GM18907 (cell line): ENCODE measurements at regions not wholly inside any gene's neighbourhood (a gene's known extent, or its start where the extent isn't known, plus 50 kb on each side); places are given as distances from the start of the nearest gene placed in this dataset.

Experiments used
- ATAC-seq: cut with Tn5 transposase; IDR thresholded peaks from one replicate; pipeline ENCODE4 v1.9.1; 2021; ENCODE audit warnings: mild to moderate bottlenecking, moderate library complexity; ENCODE audit not compliant: unreplicated experiment

DNA sequence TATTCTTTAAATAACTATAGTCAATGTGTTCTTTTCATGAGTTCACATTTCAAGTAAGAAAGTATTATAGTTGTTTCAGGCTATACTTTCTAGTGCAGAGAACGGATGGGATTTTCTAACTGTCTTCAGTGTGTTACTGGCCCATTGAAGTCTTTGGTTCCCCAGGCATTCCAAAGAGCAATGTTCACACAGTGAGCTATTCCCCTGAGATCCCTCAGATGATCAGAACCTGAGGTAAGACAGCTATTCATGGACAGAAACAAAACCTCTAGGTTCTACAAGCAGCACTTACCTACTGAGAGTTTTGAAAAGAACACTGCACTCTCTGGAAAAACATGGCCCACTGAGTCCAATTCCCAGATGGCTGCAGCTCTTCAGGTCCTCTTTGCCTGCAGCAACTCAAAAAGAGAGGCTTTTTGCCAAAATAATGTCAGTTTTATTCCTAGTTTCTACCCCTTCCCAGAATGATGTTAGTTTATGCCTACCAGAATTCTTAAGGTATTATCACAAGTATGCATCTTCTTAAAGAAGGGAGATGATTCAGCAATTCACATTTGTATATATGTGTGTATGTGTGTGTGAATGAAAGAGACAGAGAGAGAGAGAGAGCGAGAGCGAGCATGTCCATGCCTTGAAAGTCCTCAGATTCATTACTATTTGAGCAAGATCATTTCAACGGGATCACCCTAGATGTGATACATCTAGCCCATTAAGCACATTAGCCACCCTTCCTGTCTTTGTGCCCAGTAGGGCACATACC lies 146.1 kb downstream of the PDHA2 start:
- ATAC-seq, result no peak

GRCh38 chr4:95987851-95988250 lies 148.0 kb downstream of the PDHA2 start:
- no peak for ATAC-seq

DNA sequence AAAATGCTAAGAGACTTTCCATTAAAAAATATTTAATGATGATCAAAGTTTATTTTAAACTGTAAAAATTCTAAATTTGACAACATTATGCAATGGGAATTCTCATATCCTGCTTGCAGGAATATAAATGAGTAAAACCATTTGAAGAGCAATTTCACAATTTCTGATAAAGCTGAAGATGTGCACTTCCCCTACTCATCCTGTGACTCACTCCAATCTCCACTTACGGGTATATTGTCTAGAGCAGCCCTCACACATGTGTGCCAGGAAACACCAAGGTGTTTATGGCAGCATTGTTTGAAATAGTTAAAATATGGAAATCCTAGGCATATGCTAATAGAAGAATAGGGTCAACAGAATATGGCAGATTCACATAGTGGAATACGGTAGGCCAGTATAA lies 158.4 kb downstream of the PDHA2 start:
- ATAC-seq, result no peak

DNA sequence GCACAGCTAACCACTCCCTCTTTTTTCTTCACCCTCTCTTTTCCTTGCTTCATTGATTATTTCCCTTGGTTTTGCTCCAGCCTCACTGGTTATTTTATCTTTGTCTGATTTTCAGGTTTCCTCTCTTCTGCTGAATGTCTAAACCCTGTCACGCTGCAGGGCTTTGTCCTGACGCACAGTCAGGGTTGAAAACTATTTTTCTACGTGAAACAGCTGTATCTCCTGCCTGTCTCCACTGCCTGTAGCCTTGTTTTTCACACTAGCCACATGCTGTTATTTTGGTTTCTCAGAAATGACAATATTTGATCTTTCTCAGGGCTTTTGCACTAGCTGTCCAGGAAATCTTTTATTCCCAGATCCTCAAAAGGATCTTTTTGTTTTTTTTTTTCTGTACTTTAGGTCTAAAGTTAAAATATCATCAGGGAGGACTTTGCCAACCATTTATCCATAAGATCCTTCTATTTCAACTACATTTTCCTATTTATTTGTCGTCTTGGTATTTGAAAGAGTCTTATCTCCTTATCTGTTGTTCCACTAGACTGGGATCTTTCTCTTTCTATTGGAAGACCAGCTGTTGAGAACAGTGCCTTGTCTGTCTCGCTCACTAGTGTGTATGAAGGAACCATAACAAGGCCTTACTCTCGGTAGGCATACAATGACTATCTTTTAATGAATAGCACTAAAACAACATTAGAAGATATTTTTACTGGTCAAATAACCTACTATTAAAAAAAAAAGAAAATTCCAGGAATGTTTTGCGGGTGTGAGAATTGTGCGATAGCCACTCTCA lies 164.3 kb downstream of the PDHA2 start:
- ATAC-seq, result no peak

- ATAC-seq, result no peak
Measured at GRCh38 chr4:96009427-96010119, 169.7 kb downstream of the PDHA2 start.

- ATAC-seq, result no peak
Measured at GRCh38 chr4:96012687-96013086, 172.8 kb downstream of the PDHA2 start.

DNA sequence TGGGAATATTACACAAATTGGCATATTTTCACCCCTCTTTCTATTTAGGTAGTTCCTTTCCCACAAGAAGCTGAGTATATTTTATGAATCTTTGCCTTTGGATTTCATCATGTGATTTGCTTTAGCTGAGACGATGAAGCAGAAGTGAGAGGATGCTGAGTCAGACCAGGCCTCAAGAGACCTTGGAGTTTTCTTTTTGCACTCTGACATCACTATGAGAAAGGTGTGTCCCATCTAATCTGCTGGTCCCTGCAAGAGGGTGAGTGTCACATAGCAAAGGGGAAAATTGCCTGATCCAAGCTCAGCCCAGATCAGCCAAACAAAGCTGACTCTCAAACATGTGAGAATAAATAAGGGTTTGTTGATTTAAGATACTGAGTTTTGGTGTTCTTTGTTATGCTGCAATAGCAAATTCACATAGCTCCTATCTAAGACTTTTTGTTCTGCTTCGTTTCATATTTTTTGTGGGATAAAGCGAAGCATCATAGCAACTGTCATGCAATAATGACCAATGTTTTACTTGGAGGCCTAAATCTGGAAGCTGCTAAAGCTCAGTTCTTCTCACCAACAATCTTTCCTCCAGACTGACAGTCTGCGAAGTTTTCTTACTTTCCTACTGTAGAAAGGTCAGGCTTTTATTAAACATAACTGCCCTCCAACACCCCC lies 176.9 kb downstream of the PDHA2 start:
- ATAC-seq, result no peak

- no peak for ATAC-seq
Measured at GRCh38 chr4:96025011-96025410, 185.1 kb downstream of the PDHA2 start.

- ATAC-seq, result no peak
Measured at GRCh38 chr4:96035727-96036126, 195.8 kb downstream of the PDHA2 start.

- no peak for ATAC-seq
Measured at GRCh38 chr4:96036781-96037180, 196.9 kb downstream of the PDHA2 start.

- ATAC-seq, result no peak
Measured at GRCh38 chr4:96037705-96038104, 197.8 kb downstream of the PDHA2 start.

DNA sequence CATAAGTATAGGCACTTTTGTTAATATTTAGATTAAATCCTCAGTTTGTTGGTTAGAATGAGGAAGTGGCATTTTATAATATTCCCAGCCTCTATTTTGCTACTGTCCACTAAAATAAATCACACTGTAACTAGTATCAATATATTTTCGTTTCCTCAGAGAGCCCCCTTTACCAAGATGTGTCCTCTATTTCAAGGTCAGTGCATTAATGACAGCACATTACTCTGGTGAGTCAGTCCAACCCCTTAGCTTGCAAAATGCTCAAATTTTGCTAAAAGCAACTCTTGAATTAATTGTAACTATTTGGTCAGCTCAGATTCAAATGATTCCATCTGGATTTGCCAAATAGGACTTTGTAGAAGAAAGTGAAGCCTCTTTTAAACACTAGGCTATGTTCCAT lies 199.3 kb downstream of the PDHA2 start:
- no peak for ATAC-seq

DNA sequence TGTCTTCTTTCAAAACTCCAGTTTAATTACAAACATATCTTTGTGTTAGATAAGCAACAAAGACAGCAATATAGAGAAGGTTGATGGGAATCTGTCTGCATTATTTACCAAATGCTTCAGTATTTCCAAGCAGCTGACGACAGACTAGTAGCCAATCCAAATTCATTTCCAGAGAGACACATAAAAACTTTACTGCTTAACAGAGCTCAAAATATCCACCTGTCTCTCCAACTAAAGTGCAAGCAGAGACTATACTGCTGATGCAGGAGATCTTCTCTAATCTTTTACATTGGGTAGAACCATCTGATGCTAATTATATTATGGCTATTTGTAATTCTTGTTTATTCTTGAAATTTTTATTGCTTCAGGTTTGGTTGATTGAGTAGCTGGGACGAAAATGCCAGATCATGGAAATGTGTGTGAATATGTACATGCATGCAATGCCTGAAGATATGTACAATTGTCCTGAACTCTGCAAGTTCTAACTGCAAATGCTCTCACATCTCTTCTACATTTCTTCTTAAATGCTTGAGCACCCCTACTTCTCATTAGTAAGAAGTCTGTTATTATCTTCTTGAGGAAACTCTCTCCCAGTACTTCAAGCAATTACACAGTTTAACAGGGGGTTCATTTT lies 200.0 kb downstream of the PDHA2 start:
- ATAC-seq, result no peak

GRCh38 chr4:96044971-96045370 lies 205.1 kb downstream of the PDHA2 start:
- ATAC-seq, result no peak

DNA sequence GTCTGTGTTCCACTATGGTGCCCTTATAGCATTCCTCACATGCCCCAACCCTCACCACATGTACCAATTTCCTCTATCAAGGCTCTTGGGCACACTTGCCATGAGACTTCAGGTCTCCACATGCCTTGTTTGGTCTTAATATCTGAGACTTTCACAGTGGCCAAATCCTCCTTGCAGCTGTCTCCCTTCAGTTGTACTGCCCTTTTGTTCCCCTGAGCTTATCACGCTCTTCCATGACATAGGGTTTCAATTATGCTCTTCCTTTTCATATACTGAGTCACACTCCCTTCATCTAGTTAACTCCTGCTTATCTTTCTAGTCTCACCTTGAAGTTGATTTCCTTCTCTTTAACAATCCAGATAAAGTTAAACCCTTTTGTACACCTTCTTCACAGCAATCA lies 212.9 kb downstream of the PDHA2 start:
- ATAC-seq, result no peak

- no peak for ATAC-seq
Measured at GRCh38 chr4:96056346-96056934, 216.5 kb downstream of the PDHA2 start.

DNA sequence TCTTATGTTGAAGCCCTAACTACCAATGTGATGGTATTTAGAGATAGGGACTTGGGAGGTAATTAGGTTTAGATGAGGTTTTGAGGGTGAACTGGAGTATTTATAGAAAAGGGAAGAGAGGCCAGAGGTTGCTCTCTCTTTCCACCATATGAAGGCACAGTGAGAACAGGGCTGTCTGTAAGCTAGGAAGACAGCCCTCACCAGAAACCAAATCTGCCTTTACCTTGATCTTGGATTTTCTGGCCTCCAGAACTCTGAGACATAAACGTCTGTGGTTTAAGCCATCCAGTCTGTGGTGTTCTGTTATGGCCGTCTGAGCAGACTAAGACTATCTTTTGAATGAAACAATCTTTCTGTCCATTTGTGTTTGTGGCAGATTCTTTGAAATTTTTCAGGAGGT lies 223.7 kb downstream of the PDHA2 start:
- ATAC-seq, result no peak

DNA sequence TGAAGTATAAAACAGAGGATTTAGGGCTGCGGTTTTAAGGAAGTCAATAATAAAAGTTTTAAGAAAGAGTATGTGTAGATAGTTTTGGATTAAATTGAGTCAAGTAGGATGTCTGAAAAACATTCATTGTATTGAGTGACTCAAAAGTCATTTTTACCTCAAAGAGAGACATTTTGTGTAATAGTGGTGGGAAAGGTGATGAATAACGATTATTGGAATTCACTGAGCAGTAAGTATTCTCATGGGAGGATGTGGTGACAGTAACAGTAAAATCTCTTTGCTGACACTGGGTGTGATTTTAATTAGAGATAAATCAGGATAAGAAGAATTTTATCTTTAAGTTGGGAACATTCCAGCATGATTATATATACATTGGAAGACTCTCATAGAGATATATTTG lies 233.6 kb downstream of the PDHA2 start:
- no peak for ATAC-seq

GRCh38 chr4:96092151-96092705 lies 252.3 kb downstream of the PDHA2 start:
- no peak for ATAC-seq

- ATAC-seq, result no peak
Measured at GRCh38 chr4:96093057-96093456, 253.2 kb downstream of the PDHA2 start.
